HEK293 (cell line): ENCODE measurements at regions not wholly inside any gene's neighbourhood (a gene's known extent, or its start where the extent isn't known, plus 50 kb on each side); places are given as distances from the start of the nearest gene placed in this dataset.

Experiments used
- CTCF ChIA-PET: fragments of 350-600 bp; formaldehyde crosslinking; extraction: SDS; loops from one replicate; lab custom pipeline; 2021; ENCODE audit warnings: antibody characterized with exemption; lab: Yijun Ruan, JAX
- POLR2A ChIA-PET: fragments of 300-600 bp; formaldehyde crosslinking; extraction: SDS; loops from one replicate; lab custom pipeline; 2020; ENCODE audit warnings: antibody characterized with exemption, inconsistent platforms; lab: Yijun Ruan, JAX
- H3K27ac ChIP-seq: fragments of 200-500 bp; sonication (Bioruptor generic); 2 replicates; pipeline ENCODE4 v1.5.1; 2014; ENCODE audit warnings: low read depth, low read length, control low read depth, inconsistent platforms; ENCODE audit errors: extremely low read depth
- H3K36me3 ChIP-seq, 2 experiments: fragments of 200-500 bp in 1 of 2; sonication (Bioruptor generic) in 1 of 2; 1 replicate in 1 of 2; 2 replicates in 1 of 2; pipeline ENCODE4 v1.5.1; 2014 to 2017; ENCODE audit warnings: inconsistent platforms in 2 of 2, low read length in 2 of 2; ENCODE audit not compliant: control insufficient read depth in 2 of 2, insufficient read depth in 1 of 2
- H3K4me1 ChIP-seq: fragments of 200-500 bp; sonication (Bioruptor generic); 2 replicates; pipeline ENCODE4 v1.5.1; 2014; ENCODE audit warnings: mild to moderate bottlenecking, low read length, inconsistent platforms; ENCODE audit not compliant: control insufficient read depth, insufficient read depth
- H3K4me3 ChIP-seq: 2 replicates; pipeline ENCODE4 v1.5.1; 2011; ENCODE audit warnings: low read depth, mild to moderate bottlenecking, control low read depth, low read length, moderate library complexity
- H3K9me3 ChIP-seq: fragments of 200-500 bp; sonication (Bioruptor generic); 2 replicates; pipeline ENCODE4 v1.5.1; 2014; ENCODE audit warnings: low read depth, low read length, inconsistent platforms; ENCODE audit not compliant: control insufficient read depth, insufficient read depth
- HOXC10 ChIP-seq: sonication (generic); formaldehyde crosslinking; IDR thresholded peaks from 2 replicates; pipeline ENCODE4 v1.8.1; 2023; ENCODE audit warnings: mild to moderate bottlenecking, missing genetic modification reagents
- KLF8 ChIP-seq: fragments of 450-650 bp; formaldehyde crosslinking; IDR thresholded peaks from 2 replicates; pipeline ENCODE4 v1.5.1; 2016; ENCODE audit warnings: missing biosample characterization, missing genetic modification characterization
- SALL2 ChIP-seq: fragments of 450-650 bp; formaldehyde crosslinking; IDR thresholded peaks from 2 replicates; pipeline ENCODE4 v1.5.0; 2017; ENCODE audit warnings: missing biosample characterization, mild to moderate bottlenecking, missing genetic modification characterization, borderline replicate concordance
- SP3 ChIP-seq: fragments of 450-650 bp; formaldehyde crosslinking; IDR thresholded peaks from 2 replicates; pipeline ENCODE4 v1.5.1; 2016; ENCODE audit warnings: missing biosample characterization, missing genetic modification characterization
- SP7 ChIP-seq: fragments of 450-650 bp; formaldehyde crosslinking; IDR thresholded peaks from 2 replicates; pipeline ENCODE4 v1.5.1; 2016; ENCODE audit warnings: missing biosample characterization, missing genetic modification characterization
- ZBTB49 ChIP-seq: fragments of 450-650 bp; formaldehyde crosslinking; IDR thresholded peaks from 2 replicates; pipeline ENCODE4 v1.5.1; 2016; ENCODE audit warnings: missing biosample characterization, missing genetic modification characterization, low read depth
- ZFP3 ChIP-seq: fragments of 450-650 bp; formaldehyde crosslinking; IDR thresholded peaks from 2 replicates; pipeline ENCODE4 v1.5.1; 2016; ENCODE audit warnings: low read depth, missing biosample characterization, missing genetic modification characterization
- ZFP41 ChIP-seq: fragments of 450-650 bp; formaldehyde crosslinking; IDR thresholded peaks from 2 replicates; pipeline ENCODE4 v1.5.1; 2016; ENCODE audit warnings: missing biosample characterization, missing genetic modification characterization, borderline replicate concordance
- ZNF112 ChIP-seq: fragments of 450-650 bp; formaldehyde crosslinking; IDR thresholded peaks from 2 replicates; pipeline ENCODE4 v1.5.0; 2017; ENCODE audit warnings: missing biosample characterization, missing genetic modification characterization
- ZNF121 ChIP-seq: fragments of 450-650 bp; formaldehyde crosslinking; IDR thresholded peaks from 2 replicates; pipeline ENCODE4 v1.5.1; 2016; ENCODE audit warnings: missing biosample characterization, missing genetic modification characterization
- ZNF155 ChIP-seq: fragments of 450-650 bp; formaldehyde crosslinking; IDR thresholded peaks from 2 replicates; pipeline ENCODE4 v1.5.1; 2016; ENCODE audit warnings: missing biosample characterization, missing genetic modification characterization
- ZNF202 ChIP-seq: fragments of 450-650 bp; formaldehyde crosslinking; IDR thresholded peaks from 2 replicates; pipeline ENCODE4 v1.5.1; 2016; ENCODE audit warnings: missing biosample characterization, missing genetic modification characterization, borderline replicate concordance
- ZNF221 ChIP-seq: fragments of 450-650 bp; formaldehyde crosslinking; IDR thresholded peaks from 2 replicates; pipeline ENCODE4 v1.5.1; 2017; ENCODE audit warnings: missing biosample characterization, missing genetic modification characterization, borderline replicate concordance
- ZNF23 ChIP-seq: fragments of 450-650 bp; formaldehyde crosslinking; IDR thresholded peaks from 2 replicates; pipeline ENCODE4 v1.5.1; 2016; ENCODE audit warnings: missing biosample characterization, missing genetic modification characterization, borderline replicate concordance
- ZNF280C ChIP-seq: fragments of 450-650 bp; formaldehyde crosslinking; IDR thresholded peaks from 2 replicates; pipeline ENCODE4 v1.5.1; 2016; ENCODE audit warnings: missing biosample characterization, missing genetic modification characterization
- ZNF398 ChIP-seq: fragments of 450-650 bp; formaldehyde crosslinking; IDR thresholded peaks from 2 replicates; pipeline ENCODE4 v1.5.1; 2017; ENCODE audit warnings: missing biosample characterization, missing genetic modification characterization
- ZNF433 ChIP-seq: fragments of 450-650 bp; formaldehyde crosslinking; IDR thresholded peaks from 2 replicates; pipeline ENCODE4 v1.5.1; 2016; ENCODE audit warnings: missing biosample characterization, missing genetic modification characterization, low read depth
- ZNF521 ChIP-seq: fragments of 450-650 bp; formaldehyde crosslinking; IDR thresholded peaks from 2 replicates; pipeline ENCODE4 v1.5.1; 2017; ENCODE audit warnings: missing biosample characterization, mild to moderate bottlenecking, missing genetic modification characterization
- ZNF549 ChIP-seq: fragments of 450-650 bp; IDR thresholded peaks from 2 replicates; pipeline ENCODE4 v1.5.1; 2018; ENCODE audit warnings: missing biosample characterization, missing genetic modification characterization, mild to moderate bottlenecking, inconsistent platforms, moderate library complexity
- ZNF571 ChIP-seq: fragments of 450-650 bp; formaldehyde crosslinking; IDR thresholded peaks from 2 replicates; pipeline ENCODE4 v1.5.0; 2017; ENCODE audit warnings: missing biosample characterization, missing genetic modification characterization
- ZNF621 ChIP-seq: fragments of 450-650 bp; formaldehyde crosslinking; IDR thresholded peaks from 2 replicates; pipeline ENCODE4 v1.5.1; 2017; ENCODE audit warnings: missing biosample characterization, missing genetic modification characterization
- ZNF692 ChIP-seq: fragments of 450-650 bp; formaldehyde crosslinking; IDR thresholded peaks from 2 replicates; pipeline ENCODE4 v1.5.1; 2016; ENCODE audit warnings: missing biosample characterization, missing genetic modification characterization
- ZNF701 ChIP-seq: fragments of 450-650 bp; formaldehyde crosslinking; IDR thresholded peaks from 2 replicates; pipeline ENCODE4 v1.5.1; 2016; ENCODE audit warnings: missing biosample characterization, missing genetic modification characterization
- ZNF76 ChIP-seq: fragments of 450-650 bp; formaldehyde crosslinking; IDR thresholded peaks from 2 replicates; pipeline ENCODE4; 2016; ENCODE audit warnings: low read depth, missing biosample characterization, missing genetic modification characterization, borderline replicate concordance
- ZSCAN23 ChIP-seq: fragments of 450-650 bp; formaldehyde crosslinking; IDR thresholded peaks from 2 replicates; pipeline ENCODE4 v1.5.1; 2016; ENCODE audit warnings: missing biosample characterization, missing genetic modification characterization
- ZXDB ChIP-seq: fragments of 450-650 bp; formaldehyde crosslinking; IDR thresholded peaks from 2 replicates; pipeline ENCODE4 v1.5.1; 2016; ENCODE audit warnings: missing biosample characterization, missing genetic modification characterization
- TF ChIP-seq, protein P1 (sequence below): fragments of 450-650 bp; formaldehyde crosslinking; IDR thresholded peaks from 2 replicates; pipeline ENCODE4 v1.5.1; 2016; ENCODE audit warnings: missing biosample characterization, missing genetic modification characterization

DNA sequence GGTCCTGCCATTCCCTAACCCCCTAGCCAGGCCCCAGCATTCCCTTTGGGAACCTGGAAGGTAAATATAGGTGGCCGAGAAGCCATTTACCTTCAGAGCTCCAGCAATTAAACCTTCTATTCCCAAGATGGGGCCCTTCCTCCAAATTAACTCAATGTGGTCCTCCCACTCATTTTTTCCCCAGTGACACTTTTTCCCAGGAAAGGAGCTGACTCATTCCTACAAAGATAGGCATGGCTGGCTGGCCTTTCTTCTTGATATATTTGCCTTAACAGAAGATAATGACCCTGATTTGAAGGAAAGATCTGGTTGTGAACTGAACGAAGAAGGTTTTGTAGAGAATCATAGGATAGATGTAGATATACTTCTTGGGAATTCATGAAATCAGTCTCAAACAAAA lies 279.0 kb upstream of the VEPH1 start:
- H3K36me3 ChIP-seq = no peaks in the 10 kb centered on the region
- ChIA-PET POLR2A (no interaction called here), CTCF (no interaction called here)
- H3K4me3 ChIP-seq = no peak overlapping the region
- H3K4me1 ChIP-seq = no peaks in the 10 kb centered on the region
- H3K27ac ChIP-seq = no peak overlapping the region
- no peaks in the 10 kb centered on the region for H3K9me3 ChIP-seq
- TF ChIP-seq ZNF521 (tag by site-specific recombination) (no peak), ZNF280C (tag by site-specific recombination) (no peak), ZNF692 (tag by site-specific recombination) (no peak), KLF8 (tag by site-specific recombination) (no peak), ZNF155 (no peak), SP7 (tag by site-specific recombination) (no peak), ZNF701 (no peak), ZNF202 (no peak), ZSCAN23 (tag by site-specific recombination) (no peak), HOXC10 (CRISPR knock-in tag) (no peak), ZNF549 (tag by site-specific recombination) (no peak), ZNF398 (tag by site-specific recombination) (no peak), SALL2 (tag by site-specific recombination) (no peak), ZNF433 (tag by site-specific recombination) (no peak), ZXDB (tag by site-specific recombination) (no peak), ZNF121 (tag by site-specific recombination) (no peak), ZNF571 (tag by site-specific recombination) (no peak), ZNF76 (tag by site-specific recombination) (no peak), ZFP41 (tag by site-specific recombination) (no peak)
- TF ChIP-seq, protein P1, sequence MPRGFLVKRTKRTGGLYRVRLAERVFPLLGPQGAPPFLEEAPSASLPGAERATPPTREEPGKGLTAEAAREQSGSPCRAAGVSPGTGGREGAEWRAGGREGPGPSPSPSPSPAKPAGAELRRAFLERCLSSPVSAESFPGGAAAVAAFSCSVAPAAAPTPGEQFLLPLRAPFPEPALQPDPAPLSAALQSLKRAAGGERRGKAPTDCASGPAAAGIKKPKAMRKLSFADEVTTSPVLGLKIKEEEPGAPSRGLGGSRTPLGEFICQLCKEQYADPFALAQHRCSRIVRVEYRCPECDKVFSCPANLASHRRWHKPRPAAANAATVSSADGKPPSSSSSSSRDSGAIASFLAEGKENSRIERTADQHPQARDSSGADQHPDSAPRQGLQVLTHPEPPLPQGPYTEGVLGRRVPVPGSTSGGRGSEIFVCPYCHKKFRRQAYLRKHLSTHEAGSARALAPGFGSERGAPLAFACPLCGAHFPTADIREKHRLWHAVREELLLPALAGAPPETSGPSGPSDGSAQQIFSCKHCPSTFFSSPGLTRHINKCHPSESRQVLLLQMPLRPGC (tag by site-specific recombination) = no peak

- no peaks in the 10 kb centered on the region for H3K4me1 ChIP-seq
- no peak overlapping the region for H3K27ac ChIP-seq
- H3K36me3 ChIP-seq = no peaks in the 10 kb centered on the region
- H3K4me3 ChIP-seq = no peak overlapping the region
- CTCF ChIA-PET = no interaction called here
- POLR2A ChIA-PET = no interaction called here
- no peaks in the 10 kb centered on the region for H3K9me3 ChIP-seq
- TF ChIP-seq ZNF23 (tag by site-specific recombination) (no peak), SP3 (no peak), ZNF621 (no peak), ZFP3 (tag by site-specific recombination) (no peak), ZBTB49 (tag by site-specific recombination) (no peak), ZNF112 (tag by site-specific recombination) (no peak), ZNF221 (tag by site-specific recombination) (no peak)
These were observed 273.6 kb upstream of the VEPH1 start for GRCh38 chr3:157776861-157777260.
